DND-41 (cell line): ENCODE measurements at regions not wholly inside any gene's neighbourhood (a gene's known extent, or its start where the extent isn't known, plus 50 kb on each side); places are given as distances from the start of the nearest gene placed in this dataset.
"Not testable (repeated sequence)": the region's sequence is repeated elsewhere in the genome, so short reads cannot be mapped to it uniquely, and the experiment has no call there.

Source experiments
- EZH2 ChIP-seq: IDR thresholded peaks from 3 replicates; pipeline ENCODE4 v1.6.1; 2012; ENCODE audit warnings: borderline replicate concordance, low read depth, mild to moderate bottlenecking, moderate library complexity, low read length, inconsistent platforms; ENCODE audit not compliant: severe bottlenecking
- TF ChIP-seq, protein P1 (sequence below): IDR thresholded peaks from 2 replicates; pipeline ENCODE4 v1.5.1; 2012; ENCODE audit warnings: borderline replicate concordance, low read length, moderate library complexity, mild to moderate bottlenecking; ENCODE audit not compliant: poor library complexity, severe bottlenecking; ENCODE audit errors: extremely low read depth

DNA sequence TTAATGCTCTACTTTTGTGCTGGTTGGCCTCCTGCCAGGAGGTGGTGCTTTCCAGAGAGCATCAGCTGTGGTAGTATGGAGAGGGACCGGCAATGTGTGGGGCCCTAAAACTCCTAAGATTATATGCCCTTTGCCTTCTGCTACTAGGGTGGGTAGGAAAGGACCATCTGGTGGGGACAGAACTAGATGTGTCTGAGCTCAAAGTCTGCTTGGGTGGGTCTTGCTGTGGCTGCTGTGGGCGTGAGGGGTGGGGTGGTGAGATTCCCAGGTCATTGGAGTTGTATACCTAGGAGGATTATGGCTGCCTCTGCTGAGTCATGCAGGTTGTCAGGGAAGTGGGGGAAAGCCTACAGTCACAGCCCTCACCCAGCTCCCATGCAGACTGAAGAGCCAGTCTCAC is 198.4 kb downstream of the SPANXN3 start:
- TF ChIP-seq, protein P1, sequence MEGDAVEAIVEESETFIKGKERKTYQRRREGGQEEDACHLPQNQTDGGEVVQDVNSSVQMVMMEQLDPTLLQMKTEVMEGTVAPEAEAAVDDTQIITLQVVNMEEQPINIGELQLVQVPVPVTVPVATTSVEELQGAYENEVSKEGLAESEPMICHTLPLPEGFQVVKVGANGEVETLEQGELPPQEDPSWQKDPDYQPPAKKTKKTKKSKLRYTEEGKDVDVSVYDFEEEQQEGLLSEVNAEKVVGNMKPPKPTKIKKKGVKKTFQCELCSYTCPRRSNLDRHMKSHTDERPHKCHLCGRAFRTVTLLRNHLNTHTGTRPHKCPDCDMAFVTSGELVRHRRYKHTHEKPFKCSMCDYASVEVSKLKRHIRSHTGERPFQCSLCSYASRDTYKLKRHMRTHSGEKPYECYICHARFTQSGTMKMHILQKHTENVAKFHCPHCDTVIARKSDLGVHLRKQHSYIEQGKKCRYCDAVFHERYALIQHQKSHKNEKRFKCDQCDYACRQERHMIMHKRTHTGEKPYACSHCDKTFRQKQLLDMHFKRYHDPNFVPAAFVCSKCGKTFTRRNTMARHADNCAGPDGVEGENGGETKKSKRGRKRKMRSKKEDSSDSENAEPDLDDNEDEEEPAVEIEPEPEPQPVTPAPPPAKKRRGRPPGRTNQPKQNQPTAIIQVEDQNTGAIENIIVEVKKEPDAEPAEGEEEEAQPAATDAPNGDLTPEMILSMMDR = not testable (repeated sequence)
- TF ChIP-seq EZH2 = not testable (repeated sequence)
